ENCODE measurements at regions not wholly inside any gene's neighbourhood (a gene's known extent, or its start where the extent isn't known, plus 50 kb on each side); places are given as distances from the start of the nearest gene placed in this dataset.

DNA sequence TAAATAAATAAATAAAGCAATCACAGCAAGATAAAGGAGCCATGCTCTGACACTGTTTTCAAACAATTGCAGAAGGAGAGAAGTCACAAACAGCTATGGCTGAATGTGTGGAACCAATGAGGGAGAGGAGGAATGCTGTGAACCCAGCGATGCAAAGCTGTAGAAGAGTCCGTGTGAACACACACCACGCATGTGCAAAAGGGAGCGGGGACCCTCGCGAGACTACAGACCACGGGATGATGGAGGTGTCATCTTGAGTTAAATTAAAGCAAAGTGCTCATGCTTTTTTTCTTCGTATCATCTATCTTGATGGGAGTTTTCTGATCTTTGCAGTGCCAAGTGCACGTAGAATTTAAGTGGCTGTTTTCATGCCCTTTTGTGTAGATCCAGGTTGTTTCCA lies 123.8 kb upstream of the CDH5 start:
- no peak for TF ChIP-seq EZH2 (IDR thresholded peaks at IDR 0.05; ENCODE audit: insufficient read depth, low read length)
- TF ChIP-seq, protein P1, sequence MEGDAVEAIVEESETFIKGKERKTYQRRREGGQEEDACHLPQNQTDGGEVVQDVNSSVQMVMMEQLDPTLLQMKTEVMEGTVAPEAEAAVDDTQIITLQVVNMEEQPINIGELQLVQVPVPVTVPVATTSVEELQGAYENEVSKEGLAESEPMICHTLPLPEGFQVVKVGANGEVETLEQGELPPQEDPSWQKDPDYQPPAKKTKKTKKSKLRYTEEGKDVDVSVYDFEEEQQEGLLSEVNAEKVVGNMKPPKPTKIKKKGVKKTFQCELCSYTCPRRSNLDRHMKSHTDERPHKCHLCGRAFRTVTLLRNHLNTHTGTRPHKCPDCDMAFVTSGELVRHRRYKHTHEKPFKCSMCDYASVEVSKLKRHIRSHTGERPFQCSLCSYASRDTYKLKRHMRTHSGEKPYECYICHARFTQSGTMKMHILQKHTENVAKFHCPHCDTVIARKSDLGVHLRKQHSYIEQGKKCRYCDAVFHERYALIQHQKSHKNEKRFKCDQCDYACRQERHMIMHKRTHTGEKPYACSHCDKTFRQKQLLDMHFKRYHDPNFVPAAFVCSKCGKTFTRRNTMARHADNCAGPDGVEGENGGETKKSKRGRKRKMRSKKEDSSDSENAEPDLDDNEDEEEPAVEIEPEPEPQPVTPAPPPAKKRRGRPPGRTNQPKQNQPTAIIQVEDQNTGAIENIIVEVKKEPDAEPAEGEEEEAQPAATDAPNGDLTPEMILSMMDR (IDR thresholded peaks at IDR 0.05; ENCODE audit: insufficient read depth, low read depth, low read length): no peak
